ENCODE measurements at regions not wholly inside any gene's neighbourhood (a gene's known extent, or its start where the extent isn't known, plus 50 kb on each side); places are given as distances from the start of the nearest gene placed in this dataset.

GRCh38 chr6:78577585-78577984 is 289.8 kb upstream of the IRAK1BP1 start:
- TF ChIP-seq CTCF (IDR thresholded peaks at IDR 0.05) (no peak), POLR2A (IDR thresholded peaks at IDR 0.05) (no peak)

All from Peyer's patch (tissue), 4 donors.